Suprapubic skin (tissue), 4 donors: ENCODE measurements at regions not wholly inside any gene's neighbourhood (a gene's known extent, or its start where the extent isn't known, plus 50 kb on each side); places are given as distances from the start of the nearest gene placed in this dataset.

Experiments used
- POLR2A ChIP-seq, 2 donors: fragments of 450-650 bp; IDR thresholded peaks; one replicate each; pipeline ENCODE4 v1.6.1; 2017; ENCODE audit warnings: antibody characterized with exemption in 2 of 2, mild to moderate bottlenecking in 2 of 2, moderate library complexity in 2 of 2
- POLR2AphosphoS5 ChIP-seq, 3 donors: sonication (generic); formaldehyde crosslinking; IDR thresholded peaks; one replicate each; pipeline ENCODE4 v1.6.1; 2017; ENCODE audit warnings: antibody characterized with exemption in 3 of 3
- TF ChIP-seq, protein P1 (sequence below), 2 donors: fragments of 200-600 bp in 1 of 2; fragments of 450-650 bp in 1 of 2; sonication (generic) in 1 of 2; IDR thresholded peaks; one replicate each; pipeline ENCODE4 v1.5.1; 2016 to 2019; ENCODE audit warnings: antibody characterized with exemption in 2 of 2, mild to moderate bottlenecking in 1 of 2, moderate library complexity in 1 of 2

DNA sequence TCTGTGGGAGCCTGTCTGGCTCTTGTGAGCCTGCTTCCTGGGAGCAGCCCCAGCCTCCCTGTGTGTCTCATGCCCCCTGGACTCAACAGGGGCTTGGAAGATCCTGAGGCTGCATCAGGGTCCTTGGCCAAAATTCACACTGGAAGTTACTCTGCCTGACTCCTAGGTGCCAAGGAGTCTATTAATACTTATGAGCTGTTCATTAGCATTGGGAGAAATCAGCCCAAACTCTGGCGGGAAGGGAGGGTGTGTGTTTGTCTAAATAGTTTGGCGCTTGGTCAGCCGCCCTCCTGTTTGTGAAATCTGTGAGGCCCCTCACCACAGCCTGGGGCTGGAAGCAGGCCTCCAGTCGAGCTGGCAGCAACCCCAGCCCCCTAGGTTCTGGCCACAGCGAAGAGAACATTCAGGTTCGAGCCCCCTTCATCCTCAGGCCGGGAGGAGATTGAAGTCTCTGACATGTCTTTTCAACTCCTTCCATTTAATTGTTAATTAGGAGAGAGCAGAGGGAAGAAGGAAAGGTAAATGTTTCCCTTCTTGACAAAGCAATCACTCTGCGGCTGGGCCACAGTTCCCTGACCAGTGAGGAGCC lies 82.1 kb upstream of the F3 start:
- TF ChIP-seq, protein P1, sequence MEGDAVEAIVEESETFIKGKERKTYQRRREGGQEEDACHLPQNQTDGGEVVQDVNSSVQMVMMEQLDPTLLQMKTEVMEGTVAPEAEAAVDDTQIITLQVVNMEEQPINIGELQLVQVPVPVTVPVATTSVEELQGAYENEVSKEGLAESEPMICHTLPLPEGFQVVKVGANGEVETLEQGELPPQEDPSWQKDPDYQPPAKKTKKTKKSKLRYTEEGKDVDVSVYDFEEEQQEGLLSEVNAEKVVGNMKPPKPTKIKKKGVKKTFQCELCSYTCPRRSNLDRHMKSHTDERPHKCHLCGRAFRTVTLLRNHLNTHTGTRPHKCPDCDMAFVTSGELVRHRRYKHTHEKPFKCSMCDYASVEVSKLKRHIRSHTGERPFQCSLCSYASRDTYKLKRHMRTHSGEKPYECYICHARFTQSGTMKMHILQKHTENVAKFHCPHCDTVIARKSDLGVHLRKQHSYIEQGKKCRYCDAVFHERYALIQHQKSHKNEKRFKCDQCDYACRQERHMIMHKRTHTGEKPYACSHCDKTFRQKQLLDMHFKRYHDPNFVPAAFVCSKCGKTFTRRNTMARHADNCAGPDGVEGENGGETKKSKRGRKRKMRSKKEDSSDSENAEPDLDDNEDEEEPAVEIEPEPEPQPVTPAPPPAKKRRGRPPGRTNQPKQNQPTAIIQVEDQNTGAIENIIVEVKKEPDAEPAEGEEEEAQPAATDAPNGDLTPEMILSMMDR (IDR thresholded peaks at IDR 0.05) = no peak
- TF ChIP-seq POLR2A (IDR thresholded peaks at IDR 0.05) (no peak), POLR2AphosphoS5 (IDR thresholded peaks at IDR 0.05) (no peak)
